NB4 (cell line): ENCODE measurements at regions not wholly inside any gene's neighbourhood (a gene's known extent, or its start where the extent isn't known, plus 50 kb on each side); places are given as distances from the start of the nearest gene placed in this dataset.

Experiments
- DNase-seq: peaks from one replicate; pipeline ENCODE4 v3.0.0; 2010; ENCODE audit warnings: low read depth
- H3K4me3 ChIP-seq: one replicate; pipeline ENCODE4 v1.5.1; 2011; ENCODE audit warnings: mild to moderate bottlenecking, low read depth, low read length, moderate library complexity
- MYC ChIP-seq: IDR thresholded peaks from 2 replicates; pipeline ENCODE4 v1.6.1; 2011; ENCODE audit warnings: low read depth, low read length
- POLR2A ChIP-seq: IDR thresholded peaks from 2 replicates; pipeline ENCODE4 v1.6.1; 2011; ENCODE audit warnings: mild to moderate bottlenecking; ENCODE audit not compliant: insufficient read length; ENCODE audit errors: extremely low read depth
- TF ChIP-seq, protein P1 (sequence below): IDR thresholded peaks from 2 replicates; pipeline ENCODE4 v1.6.1; 2011; ENCODE audit warnings: low read depth, low read length
- TF ChIP-seq, protein P2 (sequence below): IDR thresholded peaks from one replicate; pipeline ENCODE4 v1.5.1; 2012; ENCODE audit warnings: low read depth, low read length

DNA sequence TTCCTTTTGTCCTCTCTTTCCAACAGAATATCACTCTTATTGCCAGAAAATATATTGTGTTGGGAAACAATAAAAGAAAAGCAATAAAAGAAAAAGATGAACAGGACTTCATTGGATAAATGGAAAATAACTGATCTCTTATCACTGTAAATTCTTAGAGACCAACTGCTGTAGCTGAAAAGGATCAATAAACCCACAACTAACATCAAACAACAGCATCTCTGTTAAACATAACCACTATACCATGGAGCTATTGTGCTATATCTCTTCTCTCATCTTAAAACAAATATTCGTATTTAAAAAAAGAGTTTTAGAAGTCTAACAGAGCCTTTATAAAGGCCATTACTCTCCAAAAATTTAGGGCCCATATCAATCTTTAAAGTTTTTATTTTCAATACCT, 502.4 kb downstream of the TMEM232 start:
- H3K4me3 ChIP-seq = no peak overlapping the region
- TF ChIP-seq POLR2A (no peak), MYC (no peak)
- TF ChIP-seq, protein P1, sequence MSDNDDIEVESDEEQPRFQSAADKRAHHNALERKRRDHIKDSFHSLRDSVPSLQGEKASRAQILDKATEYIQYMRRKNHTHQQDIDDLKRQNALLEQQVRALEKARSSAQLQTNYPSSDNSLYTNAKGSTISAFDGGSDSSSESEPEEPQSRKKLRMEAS = no peak
- TF ChIP-seq, protein P2, sequence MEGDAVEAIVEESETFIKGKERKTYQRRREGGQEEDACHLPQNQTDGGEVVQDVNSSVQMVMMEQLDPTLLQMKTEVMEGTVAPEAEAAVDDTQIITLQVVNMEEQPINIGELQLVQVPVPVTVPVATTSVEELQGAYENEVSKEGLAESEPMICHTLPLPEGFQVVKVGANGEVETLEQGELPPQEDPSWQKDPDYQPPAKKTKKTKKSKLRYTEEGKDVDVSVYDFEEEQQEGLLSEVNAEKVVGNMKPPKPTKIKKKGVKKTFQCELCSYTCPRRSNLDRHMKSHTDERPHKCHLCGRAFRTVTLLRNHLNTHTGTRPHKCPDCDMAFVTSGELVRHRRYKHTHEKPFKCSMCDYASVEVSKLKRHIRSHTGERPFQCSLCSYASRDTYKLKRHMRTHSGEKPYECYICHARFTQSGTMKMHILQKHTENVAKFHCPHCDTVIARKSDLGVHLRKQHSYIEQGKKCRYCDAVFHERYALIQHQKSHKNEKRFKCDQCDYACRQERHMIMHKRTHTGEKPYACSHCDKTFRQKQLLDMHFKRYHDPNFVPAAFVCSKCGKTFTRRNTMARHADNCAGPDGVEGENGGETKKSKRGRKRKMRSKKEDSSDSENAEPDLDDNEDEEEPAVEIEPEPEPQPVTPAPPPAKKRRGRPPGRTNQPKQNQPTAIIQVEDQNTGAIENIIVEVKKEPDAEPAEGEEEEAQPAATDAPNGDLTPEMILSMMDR = no peak
- no peak for DNase-seq

DNA sequence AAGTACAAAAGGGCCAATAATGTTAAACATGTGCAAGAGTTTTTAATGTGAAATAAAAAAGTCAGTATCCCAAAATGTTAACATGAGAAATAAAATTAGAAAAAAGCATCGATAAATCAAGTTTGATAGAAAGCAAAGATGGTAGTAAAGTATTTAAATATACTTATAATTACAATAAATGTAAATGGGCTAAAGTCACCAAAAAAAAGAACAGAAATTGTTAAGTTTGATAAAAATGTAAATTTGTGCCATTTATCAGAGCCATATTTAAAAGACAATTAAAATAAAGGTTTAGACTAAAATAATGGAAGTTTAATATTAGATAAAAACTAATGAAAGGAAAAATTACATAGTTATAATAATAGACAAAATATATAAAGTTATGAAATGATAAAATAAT, 500.5 kb downstream of the TMEM232 start:
- DNase-seq = no peak
- TF ChIP-seq POLR2A (no peak), MYC (no peak)
- TF ChIP-seq, protein P1 = no peak
- TF ChIP-seq, protein P2 = no peak

DNA sequence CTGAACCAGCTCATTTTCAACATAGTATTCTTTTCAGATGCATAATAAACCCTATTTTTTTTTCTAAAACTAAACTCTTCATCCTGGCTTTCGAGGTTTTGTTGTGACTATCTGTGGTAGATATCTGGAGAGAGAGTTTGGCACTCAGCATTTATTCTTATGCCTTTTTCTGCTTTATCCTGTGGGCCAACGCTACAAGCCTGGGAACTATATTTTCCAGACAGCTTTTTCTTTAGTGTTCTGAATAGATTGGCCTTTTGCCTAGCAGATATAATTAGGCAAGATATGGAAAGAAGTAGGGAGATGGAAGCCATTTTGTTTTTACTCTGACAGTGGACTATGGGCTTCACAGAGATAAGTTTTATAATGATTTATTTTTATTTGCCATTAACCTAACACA, 486.7 kb downstream of the TMEM232 start:
- no peak for DNase-seq
- TF ChIP-seq POLR2A (no peak), MYC (no peak)
- TF ChIP-seq, protein P2 = no peak
- TF ChIP-seq, protein P1 = no peak
- no peak overlapping the region for H3K4me3 ChIP-seq

More for the DNA sequence above, 500.5 kb downstream of the TMEM232 start:
- H3K4me3 ChIP-seq = no peak overlapping the region

DNA sequence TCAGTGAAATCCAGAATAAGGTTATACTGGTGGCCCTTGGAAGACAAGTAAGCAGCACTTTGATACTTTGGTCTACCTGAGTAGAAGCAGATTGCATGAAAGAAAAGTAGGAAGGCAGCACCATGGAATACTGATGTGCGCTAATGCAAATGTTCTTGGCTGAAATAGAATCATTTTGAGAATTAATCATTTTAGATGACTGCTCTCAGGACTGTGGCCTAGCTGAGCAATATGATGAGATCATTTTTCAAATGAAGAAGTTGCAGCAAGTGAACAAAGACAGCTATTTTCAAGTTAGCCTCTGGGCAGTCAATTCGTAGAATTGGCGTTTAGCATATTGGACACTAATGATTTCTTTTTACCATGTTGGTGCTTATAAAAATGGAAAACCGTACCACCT, 483.5 kb downstream of the TMEM232 start:
- H3K4me3 ChIP-seq = no peak overlapping the region
- TF ChIP-seq, protein P1 = no peak
- TF ChIP-seq MYC (no peak), POLR2A (no peak)
- TF ChIP-seq, protein P2 = no peak
- no peak for DNase-seq

DNA sequence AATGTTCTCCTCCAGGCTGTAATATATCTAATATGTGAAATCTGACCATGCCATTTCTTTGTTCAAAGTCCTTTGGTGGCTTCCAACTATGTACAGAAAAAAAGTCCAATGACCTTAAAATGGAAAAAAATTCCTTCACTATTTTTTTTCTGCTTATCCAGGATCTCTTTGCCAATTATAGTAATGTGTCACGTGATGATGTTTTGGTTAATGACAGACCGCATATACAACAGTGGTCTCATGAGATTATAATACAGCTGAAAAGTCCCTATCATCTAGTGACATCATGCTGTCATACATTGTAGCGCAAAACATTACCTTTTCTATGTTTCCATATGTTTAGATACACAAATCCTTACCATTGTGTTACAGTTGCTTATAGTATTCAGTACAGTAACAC, 477.6 kb downstream of the TMEM232 start:
- TF ChIP-seq, protein P2 = no peak
- no peak for TF ChIP-seq POLR2A
- TF ChIP-seq, protein P1 = no peak
- TF ChIP-seq MYC = no peak
- no peak for DNase-seq
- no peak overlapping the region for H3K4me3 ChIP-seq

DNA sequence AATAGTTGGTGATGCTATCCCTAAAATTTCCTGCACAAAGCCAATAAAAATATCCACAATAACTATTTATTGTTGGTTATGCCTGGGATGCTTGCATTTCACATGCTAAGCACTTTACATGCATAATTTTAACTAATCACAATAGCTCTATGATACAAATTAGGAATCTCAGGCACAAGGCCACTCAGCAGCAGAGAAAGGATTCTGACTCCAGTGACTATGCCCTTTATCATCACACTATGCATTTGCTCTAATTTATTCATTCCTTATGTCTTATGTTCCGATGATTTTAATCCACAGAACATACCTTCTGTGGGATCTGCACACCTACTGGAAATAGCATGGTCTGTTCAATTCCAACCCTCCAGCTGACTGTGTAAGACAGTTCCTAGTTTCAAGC, 476.1 kb downstream of the TMEM232 start:
- TF ChIP-seq, protein P1 = no peak
- no peak for TF ChIP-seq POLR2A
- TF ChIP-seq, protein P2 = no peak
- TF ChIP-seq MYC = no peak
- no peak overlapping the region for H3K4me3 ChIP-seq
- DNase-seq = no peak
